Mucosa of gallbladder (tissue), 1 donor: ENCODE measurements at regions not wholly inside any gene's neighbourhood (a gene's known extent, or its start where the extent isn't known, plus 50 kb on each side); places are given as distances from the start of the nearest gene placed in this dataset.

Experiments used
- DNase-seq: peaks from one replicate; pipeline ENCODE4 v3.0.0-alpha.2; 2020; ENCODE audit warnings: low spot score
- donor health status: DM: no; HTN: no; CAD: no.

DNA sequence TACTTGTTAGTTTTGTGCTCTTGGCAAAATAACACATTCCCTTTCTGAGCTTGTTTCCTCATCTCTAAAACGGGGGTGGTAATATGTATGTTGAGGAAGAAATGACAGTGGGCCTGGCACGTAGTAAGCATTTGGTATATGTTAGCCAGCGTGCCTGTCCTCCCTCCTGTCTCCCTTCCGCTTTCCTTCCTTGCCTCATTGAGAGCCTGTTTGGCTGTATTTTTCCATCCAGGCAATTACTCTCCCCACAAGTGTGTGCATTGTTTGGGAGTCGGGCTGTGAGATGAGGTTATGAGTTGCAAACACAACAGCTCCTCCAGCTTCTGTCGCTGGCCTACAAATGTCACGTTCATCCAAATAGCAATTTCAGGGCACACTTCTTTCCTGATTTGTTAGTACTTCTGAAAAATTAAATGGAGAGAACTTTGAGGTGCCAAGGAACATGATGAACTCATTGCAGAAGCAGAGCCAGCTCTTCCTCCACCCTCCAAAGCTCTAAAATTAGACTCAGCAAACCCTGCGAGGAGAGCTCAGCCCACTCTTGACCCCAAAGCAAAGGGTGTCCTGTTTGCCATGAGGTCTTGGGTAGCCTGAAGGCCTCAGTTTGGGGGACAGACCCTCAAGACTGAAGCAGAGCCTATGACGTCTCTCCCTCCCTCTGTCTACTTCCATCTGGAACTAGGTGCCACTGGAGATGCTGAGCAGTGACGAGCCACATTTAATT is 50.7 kb upstream of the TOX2 start:
- no peak for DNase-seq

DNA sequence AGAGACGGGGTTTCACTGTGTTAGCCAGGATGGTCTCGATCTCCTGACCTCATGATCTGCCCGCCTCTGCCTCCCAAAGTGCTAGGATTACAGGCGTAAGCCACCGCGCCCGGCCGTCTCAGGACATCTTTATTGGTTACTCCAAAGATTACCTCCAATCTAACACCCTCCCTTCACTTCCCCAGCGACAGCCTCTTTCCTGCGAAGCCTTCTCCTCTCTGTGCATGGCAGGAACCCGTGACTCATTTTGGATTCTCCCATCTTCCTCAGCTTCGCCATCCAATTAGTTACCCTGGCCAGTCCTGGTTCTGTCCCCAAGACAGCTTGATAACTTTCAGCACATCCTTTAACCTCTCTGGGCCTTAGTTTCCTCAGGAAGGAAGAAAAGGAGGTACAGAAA is 51.3 kb upstream of the TOX2 start:
- DNase-seq, result no peak

DNA sequence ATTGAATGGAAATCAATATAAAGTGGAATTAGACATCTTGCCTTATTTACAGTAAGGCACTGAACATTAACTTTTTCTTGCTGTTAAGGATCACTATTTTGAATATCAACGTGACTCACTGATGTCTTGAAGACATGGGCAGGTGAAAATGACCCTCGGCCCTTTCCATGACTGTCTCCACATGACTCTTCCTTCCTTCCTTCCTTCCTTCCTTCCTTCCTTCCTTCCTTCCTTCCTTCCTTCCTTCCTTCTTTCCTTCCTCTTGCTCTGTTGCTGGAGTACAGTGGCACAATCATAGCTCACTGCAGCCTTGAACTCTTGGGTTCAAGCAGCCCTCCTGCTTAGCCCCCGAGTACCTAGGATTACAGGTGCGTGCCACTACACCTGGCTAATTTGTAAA is 52.2 kb upstream of the TOX2 start:
- DNase-seq, result no peak

DNA sequence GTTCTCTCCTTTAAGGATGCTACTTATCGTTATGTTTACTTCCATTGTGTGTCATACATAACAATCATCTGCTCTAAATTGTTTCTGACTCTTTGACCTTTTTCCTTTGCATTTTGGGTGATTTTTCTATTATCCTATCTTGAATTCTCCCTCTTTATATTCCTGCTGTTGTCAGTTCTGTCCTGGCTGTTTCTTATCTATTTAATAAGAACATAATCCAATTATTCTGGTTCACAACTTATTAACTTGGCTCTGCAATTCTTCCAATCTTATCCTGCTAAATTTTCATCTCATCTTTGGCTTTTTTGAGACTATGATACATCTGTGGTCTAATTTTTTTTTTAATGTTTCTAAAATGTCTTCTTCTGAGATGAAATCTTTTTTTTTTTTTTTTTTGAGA is 54.7 kb upstream of the TOX2 start:
- no peak for DNase-seq

DNA sequence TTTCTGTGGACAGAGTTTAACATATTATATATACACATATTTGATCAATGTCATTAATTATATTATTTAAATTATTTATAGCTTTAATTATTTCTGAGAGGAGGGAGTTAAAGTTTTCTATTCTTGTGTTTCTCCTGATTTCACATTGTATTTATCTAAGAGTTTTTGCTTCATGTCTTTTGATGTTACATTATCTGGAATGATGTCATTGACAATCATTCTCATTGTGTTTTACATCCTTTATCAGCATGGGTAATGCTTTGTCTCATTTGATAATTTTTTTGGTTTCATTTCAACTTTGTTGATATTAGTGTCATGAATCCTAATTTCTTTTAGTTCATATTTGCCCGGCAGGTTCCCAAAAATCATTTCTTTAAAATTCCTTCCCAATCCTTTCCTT is 56.7 kb upstream of the TOX2 start:
- no peak for DNase-seq

DNA sequence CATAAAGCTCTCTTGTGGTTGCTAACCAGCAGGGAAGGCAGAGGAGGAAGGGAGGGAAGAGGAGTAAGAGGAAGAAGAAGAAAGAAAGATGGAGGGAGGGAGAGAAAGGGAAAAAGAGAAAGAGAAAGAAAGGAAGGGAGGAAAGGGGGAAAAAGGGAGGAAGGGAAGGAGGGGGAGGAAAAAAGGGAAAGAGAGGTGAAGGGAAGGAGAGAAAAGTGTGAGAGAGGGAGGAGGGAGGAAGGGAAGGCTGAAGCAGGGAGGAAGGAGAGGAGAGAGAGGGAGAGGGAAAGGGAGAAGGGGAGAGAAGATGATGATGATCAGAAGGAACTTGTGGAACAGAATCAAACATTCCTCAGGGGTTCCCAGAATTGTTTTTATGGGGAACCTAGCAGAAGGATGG is 57.5 kb upstream of the TOX2 start:
- DNase-seq, result no peak

DNA sequence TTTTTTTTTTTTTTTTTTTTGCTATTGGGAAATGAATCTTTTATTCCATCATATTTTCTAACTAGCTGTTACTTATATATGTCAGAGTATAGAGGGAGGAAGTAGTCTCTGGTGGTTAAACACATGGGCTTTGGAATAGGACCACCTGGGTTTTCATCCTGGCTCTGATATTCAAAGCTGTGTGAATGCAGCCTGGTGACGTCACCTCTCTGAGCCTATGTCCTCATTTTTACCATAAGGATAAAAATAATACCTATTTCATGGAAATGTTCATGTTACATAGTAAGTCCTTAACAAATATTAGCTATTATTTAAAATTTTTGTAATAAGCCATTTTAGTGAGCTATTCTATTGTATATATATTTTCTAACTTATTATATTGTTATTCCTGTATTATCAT is 58.8 kb upstream of the TOX2 start:
- DNase-seq, result no peak

DNA sequence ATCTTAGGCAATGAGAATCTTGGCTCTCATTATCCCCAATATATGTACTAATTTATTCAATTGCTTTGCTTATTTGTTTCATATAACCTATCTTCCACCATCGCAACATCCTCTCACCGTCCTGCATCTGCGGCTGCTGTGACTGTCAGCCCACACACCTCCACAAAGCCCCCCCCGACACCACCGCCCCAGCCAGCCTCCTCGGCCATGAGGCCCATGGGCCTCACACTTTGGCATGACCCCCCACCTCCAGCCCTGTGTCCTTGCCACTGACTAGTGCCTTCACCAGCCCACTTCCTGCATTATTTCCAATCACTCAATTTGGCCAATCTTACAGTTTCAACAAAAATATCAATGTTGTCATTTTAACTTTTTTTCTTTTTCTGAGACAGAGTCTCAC is 60.7 kb upstream of the TOX2 start:
- no peak for DNase-seq

DNA sequence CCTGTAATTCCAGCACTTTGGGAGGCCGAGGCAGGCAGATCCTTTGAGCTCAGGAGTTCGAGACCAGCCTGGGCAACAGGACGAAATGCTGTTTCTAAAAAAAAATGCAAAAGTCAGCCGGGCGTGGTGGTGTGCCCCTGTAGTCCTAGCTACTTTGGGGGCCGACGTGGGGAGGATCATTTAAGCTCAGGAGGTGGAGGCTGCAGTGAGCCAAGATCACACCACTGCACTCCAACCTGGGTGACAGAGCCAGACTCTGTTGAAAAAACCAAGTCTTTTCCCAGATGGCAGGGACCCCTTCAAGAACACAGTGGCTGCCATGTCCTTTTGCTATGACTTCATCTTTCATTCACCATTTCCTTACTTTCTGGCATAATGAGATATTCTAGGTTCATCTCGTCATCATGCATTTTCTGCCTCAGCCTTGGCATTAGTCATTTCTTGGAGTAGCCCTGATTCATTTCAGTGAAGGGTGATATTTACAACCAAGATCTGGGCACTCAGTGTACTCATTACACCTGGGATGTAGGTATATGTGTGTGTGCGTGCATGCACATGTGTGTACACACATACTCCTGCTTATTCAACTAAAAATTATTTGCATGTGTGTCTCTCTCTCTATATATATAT is 61.4 kb upstream of the TOX2 start:
- no peak for DNase-seq

DNA sequence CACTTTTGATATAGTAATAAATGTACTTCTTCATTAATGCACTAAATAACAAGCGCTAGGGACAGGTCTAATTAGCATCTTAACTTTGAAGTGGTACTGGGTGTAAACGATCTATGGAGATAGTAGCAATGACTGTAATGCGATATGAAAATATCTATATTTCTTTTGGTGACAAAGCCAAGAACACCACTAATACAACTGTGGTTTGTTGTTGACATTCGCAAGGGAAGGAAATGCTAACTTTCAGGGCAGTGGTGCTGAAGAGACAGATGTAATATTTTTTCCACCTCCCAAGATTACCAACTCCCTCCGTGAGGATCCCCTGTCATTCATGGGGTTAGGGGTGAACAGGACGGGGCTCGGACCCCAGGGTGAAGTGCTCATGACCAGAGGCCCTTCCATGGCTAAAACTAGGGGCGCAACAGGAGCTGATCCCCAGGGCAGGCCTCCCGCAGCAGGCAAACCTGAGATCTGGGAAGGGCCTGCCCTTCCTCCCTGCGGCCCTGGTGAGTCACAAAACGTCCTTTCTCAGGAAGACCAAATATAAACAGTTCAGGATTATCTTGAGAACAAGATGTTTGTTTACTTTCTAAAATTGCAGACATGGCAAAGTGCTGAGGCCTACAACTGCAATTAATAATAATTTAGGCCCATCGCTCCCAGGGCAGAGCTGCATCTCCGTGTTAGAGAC is 65.0 kb upstream of the TOX2 start:
- DNase-seq, result peak; percentile 16

DNA sequence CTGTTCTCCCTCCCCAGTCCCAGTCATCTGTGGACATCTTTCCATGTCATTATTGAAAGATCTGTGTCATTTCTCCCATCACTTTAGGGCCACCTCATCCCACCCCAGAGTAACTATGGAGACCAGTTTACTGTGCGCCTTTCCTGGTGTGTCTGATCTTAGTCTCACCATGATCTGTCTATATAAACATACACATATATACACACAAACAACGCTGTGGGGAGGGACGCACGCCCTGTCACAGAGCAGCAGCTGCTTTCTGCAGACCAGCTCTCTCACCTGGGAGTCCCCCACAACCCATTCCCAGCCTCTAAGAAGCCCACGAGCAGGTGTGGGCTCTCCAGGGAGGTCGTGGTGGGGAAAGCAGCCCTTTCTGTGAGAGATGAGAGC is 68.1 kb upstream of the TOX2 start:
- no peak for DNase-seq

DNA sequence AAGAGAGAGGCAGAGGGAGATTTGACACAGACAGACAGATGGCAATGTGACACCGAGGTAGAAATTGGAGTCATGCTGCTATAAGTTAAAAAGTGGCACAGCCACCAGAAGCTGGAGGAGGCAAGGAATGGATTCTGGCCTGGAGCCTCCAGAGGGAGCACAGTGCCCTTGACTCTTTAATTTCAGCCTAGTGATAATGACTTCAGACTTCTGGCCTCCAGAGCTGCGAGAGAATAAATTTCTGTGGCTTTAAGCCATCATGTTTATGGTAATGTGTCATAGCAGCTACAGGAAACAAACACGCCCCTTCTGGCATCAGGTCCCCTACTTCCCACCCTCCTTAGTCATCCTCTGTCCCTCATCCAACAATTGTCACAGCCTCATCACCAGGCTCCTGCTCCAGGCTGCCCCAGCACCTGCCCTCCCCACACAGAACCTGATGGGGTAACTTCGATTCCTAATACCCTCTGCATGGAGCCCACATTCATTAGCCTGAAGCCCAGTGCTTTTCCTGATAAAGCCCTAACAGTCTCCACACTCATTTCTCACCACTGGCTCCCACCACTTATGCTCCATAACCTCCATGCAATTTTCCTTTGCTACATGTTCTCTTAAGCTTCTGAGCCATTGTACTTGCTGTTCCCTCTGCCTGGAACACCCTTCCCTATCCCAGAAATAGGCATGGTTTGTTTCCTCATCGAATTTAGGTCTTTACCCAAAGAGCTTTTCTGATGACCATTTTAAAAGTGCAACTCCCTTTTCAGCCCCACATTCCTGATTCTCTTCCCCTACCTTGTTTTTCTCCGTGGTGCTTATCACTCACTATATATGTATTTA is 69.7 kb upstream of the TOX2 start:
- no peak for DNase-seq

DNA sequence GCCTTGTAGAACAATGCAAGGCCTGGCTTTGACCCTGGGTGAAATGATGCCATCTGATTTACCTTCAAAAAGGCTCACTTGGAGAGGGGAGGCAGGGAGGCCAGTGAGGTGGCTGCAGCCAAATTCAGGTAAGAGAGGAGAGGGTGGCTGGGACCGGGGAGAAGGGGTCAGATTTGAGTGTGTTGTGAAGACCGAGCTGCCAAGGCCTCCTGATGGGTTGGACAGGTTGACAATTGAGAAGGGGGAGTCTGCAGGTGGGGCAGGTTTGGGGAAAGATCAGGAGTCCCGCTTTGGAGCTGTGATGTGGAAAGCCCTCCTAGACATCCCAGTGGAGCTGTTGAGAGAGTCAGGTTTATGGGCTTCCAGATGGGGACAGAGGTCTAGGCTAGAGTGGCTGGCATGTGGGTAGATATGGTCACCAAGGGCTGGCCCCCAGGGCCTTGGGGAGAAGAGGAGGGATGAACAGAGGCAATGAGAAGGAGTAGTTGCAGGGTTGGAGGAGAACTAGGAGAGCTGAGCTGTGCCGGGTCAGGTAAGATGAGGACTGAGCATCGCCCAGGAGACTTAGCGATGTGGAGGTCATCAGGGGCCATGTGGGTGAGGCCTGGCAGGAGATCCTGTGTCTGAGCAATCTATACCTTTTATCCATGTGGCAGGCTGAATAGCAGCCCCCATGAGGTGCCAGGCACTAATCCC is 70.5 kb upstream of the TOX2 start:
- DNase-seq, result no peak

DNA sequence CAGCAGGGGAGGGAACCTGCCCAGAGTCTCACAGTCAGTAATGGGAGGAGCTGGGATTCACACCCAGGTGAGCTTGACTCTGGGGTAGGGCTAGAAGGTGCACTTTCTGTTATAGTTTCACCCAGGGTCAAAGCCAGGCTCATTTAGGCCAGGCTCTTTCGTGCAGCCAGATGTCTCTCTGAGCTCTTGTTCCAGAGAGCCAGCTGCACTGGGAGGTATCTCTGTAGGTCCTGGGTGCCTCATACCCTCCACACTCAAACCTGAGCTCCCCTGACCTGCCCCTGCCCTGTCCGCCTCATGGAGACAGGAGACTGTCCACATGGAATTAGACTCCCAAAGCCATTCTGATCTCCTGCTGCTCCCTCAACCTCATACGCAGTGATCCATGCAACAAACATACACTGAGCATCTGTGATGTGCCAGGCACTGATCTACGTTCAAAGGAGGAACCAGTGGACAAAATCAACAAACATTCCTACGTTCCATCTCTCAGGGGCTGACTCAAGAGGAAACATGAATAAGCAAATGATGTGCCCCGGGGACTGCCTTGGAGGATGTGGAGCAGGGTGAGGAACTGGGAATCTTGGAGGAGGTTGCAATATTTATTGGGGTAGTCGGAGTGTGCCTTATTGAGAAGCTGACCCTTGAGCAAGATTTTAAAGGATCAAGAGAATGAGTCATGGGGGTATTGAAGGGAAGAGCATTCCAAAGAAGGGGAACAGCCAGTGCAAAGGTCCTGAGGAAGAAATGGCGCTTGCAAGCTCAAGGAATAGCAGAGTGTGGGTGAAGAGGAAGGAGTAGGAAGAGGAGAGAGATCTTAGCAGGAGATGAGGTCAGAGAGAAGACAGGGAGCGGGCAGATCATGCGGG is 71.3 kb upstream of the TOX2 start:
- no peak for DNase-seq

DNA sequence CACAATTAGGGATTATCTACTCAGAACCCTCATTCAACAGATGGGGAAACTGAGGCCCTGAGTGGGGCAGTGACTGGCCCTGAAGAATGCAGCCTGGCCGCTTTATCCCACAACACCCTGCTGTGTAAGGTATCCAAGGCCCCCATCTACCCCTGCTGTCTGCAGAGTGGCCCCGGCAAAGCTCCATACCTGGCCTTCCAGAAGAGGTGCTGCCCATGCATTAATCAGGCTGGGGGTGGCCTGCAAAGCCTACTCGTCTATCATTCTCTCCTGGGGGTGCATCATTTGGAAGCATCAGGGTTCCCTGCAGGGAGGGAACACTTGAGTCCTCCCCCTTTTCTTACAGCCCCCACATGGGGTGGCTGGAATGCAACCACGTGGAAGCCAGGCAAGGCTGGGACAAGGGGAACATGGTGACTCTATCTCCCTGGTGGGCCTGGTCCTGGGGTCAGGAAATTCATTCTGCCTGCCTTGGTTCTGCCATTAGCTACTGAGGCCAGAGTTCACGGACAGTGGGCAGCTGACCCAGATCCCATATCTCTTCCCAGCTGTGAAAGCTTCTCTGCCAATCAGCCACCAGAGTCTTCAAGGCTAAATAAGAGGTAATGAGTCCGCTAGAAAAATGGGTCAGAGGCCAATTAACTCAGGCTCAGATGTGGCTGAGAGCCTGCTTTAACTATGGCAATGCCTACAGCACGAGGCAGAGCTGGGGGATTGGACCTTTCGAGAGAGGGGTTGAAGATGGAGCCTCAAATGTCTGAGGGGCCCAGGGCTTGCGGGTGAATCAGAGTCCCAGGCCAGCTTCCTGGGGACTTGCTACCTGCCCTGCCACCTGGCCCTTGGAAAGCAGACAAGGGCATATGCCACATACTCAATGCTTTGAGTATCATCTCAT is 72.3 kb upstream of the TOX2 start:
- DNase-seq, result no peak

DNA sequence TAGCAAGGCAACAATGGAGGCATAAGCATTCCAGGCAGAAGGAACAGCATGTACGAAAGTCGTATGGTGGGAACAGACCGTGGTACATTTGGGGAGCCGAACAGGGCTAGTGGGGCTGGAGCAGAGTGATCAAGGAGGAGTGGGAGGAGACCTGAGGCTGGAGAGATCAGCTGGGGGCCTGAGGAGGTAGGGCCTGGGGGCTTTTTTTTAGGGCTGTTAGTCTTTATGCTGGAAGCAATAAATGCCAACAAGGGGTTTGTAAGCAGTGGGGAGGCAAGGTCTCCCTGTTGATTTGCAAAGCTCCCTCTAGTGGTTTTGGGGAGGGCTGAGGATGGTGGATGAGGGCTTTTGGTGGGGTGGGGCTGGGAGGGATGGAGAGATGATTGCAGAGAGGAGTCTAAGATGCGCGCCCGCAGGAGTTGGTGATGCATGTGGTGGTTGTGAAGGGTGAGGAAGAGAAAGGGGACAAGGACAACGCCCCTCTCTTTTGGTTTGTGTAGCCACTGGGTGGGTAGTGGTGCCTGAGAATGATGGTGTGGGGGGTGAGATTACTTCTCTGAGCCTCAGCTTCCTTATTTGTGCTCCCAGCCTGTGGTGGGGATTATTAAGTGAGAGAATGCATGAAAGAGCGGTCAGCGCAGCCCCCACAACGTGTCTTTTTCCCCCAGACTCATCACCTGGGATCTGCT is 74.1 kb upstream of the TOX2 start:
- DNase-seq, result no peak

DNA sequence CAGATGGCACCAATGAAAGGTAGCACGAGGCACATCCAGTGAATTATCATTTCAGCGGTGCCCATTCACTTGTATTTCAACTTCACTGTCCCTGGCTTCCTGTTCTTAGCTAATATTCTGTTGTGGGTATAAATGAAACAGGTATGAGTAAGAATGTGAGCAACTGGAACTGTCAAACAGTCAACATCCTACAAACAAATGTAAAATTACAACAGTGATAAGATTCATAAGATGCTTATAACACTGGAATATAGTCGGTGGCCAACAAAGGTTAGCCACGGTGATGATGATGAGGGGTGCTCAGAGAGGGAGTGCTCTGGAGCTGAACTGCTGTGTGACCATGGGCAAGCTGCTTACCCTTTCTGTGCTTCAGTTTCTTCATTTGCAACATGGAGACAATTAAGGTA is 74.9 kb upstream of the TOX2 start:
- DNase-seq, result no peak

DNA sequence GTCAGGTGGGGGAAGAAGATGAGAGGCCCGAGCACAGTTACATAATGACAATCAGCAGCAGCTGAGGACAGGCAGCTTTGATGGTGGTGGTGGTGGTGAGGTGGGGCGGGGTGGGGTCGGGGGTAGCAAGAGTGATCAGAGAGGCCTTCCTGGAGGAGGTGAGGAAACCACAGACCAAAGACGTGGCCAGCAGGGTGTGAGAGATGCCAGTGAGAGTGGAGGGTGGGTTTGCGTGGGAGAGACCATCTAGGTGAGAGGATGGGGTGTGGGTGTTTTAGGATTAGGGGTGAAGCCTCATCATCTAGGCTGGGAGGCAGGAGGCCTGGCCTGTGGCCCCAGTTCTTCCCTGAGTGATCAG is 76.0 kb upstream of the TOX2 start:
- no peak for DNase-seq
